Prostate gland (tissue), 2 donors: ENCODE measurements at regions not wholly inside any gene's neighbourhood (a gene's known extent, or its start where the extent isn't known, plus 50 kb on each side); places are given as distances from the start of the nearest gene placed in this dataset.
"Not testable (repeated sequence)": the region's sequence is repeated elsewhere in the genome, so short reads cannot be mapped to it uniquely, and the experiment has no call there.

Source experiments
- POLR2A ChIP-seq: fragments of 450-650 bp; IDR thresholded peaks from one replicate; pipeline ENCODE4 v1.6.1; 2016; ENCODE audit warnings: antibody characterized with exemption, mild to moderate bottlenecking
- POLR2AphosphoS5 ChIP-seq: sonication (generic); formaldehyde crosslinking; IDR thresholded peaks from one replicate; pipeline ENCODE4 v1.6.1; 2017; ENCODE audit warnings: antibody characterized with exemption
- TF ChIP-seq, protein P1 (sequence below), 4 experiments: fragments of 200-600 bp in 2 of 4; fragments of 450-650 bp in 2 of 4; sonication (generic) in 2 of 4; IDR thresholded peaks; 1 replicate in 3 of 4; 2 replicates in 1 of 4; pipeline ENCODE4 v1.5.1; 2016 to 2019; ENCODE audit warnings: antibody characterized with exemption in 4 of 4, mild to moderate bottlenecking in 2 of 4, moderate library complexity in 2 of 4

DNA sequence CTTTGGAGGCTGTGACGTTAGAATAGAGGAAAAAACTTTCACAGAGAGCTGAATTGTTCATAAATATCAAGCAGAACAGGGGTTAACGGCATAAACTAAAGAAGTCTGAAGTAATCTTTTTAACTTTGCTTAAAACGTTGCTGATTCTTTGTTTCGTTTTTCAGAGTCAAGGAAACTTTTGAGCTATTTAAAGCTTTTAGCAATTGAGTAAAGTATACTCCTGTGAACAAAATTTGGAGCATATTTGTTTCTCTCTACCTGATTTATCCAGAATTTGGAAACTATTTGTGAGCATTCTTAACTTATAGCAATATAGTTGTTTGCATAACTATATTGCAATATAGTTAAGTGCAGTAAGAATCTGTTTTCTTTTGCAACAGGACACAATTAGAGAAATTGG, 270.4 kb downstream of the DSC3 start:
- not testable (repeated sequence) for TF ChIP-seq POLR2A, POLR2AphosphoS5
- TF ChIP-seq, protein P1, sequence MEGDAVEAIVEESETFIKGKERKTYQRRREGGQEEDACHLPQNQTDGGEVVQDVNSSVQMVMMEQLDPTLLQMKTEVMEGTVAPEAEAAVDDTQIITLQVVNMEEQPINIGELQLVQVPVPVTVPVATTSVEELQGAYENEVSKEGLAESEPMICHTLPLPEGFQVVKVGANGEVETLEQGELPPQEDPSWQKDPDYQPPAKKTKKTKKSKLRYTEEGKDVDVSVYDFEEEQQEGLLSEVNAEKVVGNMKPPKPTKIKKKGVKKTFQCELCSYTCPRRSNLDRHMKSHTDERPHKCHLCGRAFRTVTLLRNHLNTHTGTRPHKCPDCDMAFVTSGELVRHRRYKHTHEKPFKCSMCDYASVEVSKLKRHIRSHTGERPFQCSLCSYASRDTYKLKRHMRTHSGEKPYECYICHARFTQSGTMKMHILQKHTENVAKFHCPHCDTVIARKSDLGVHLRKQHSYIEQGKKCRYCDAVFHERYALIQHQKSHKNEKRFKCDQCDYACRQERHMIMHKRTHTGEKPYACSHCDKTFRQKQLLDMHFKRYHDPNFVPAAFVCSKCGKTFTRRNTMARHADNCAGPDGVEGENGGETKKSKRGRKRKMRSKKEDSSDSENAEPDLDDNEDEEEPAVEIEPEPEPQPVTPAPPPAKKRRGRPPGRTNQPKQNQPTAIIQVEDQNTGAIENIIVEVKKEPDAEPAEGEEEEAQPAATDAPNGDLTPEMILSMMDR (IDR thresholded peaks at IDR 0.05): not testable (repeated sequence)
